ENCODE measurements at regions not wholly inside any gene's neighbourhood (a gene's known extent, or its start where the extent isn't known, plus 50 kb on each side); places are given as distances from the start of the nearest gene placed in this dataset.

GRCh38 chr2:118764855-118765254 is 82.6 kb downstream of the EN1 start:
- 85% methylated on average over 2 of the region's 4 CpGs for WGBS (ENCODE audit: insufficient coverage)
- Histone ChIP-seq H3K9me3 (ENCODE audit: control insufficient read depth, insufficient read depth, low read length) (no peaks in the 10 kb centered on the region), H3K27me3 (ENCODE audit: control insufficient read depth, insufficient read depth, low read length) (peaks cover 6% of the 10 kb centered on the region)

GRCh38 chr2:118763797-118764196 is 83.7 kb downstream of the EN1 start:
- no peak for DNase-seq (ENCODE audit: low read depth in 4 of 6, low spot score in 6 of 6)
- WGBS (ENCODE audit: insufficient coverage): 39% methylated on average over 10 of the region's 12 CpGs
- Histone ChIP-seq H3K27ac (ENCODE audit: low read depth, low read length) (no peak overlapping the region), H3K4me1 (ENCODE audit: control insufficient read depth, insufficient read depth, low read length) (peaks cover 3% of the 10 kb centered on the region), H3K9me3 (ENCODE audit: control insufficient read depth, insufficient read depth, low read length) (no peaks in the 10 kb centered on the region), H3K36me3 (ENCODE audit: control insufficient read depth, insufficient read depth, low read length) (no peaks in the 10 kb centered on the region), H3K4me3 (ENCODE audit: low read depth, low read length) (no peak overlapping the region), H3K27me3 (ENCODE audit: control insufficient read depth, insufficient read depth, low read length) (peaks cover 6% of the 10 kb centered on the region)

More at GRCh38 chr2:118764855-118765254, 82.6 kb downstream of the EN1 start:
- DNase-seq (ENCODE audit: low read depth in 4 of 6, low spot score in 6 of 6): peak in 1 of 6 donors; percentile 52
- Histone ChIP-seq H3K4me3 (ENCODE audit: low read depth, low read length) (no peak overlapping the region), H3K36me3 (ENCODE audit: control insufficient read depth, insufficient read depth, low read length) (no peaks in the 10 kb centered on the region), H3K27ac (ENCODE audit: low read depth, low read length) (no peak overlapping the region), H3K4me1 (ENCODE audit: control insufficient read depth, insufficient read depth, low read length) (peaks cover 3% of the 10 kb centered on the region)

- WGBS (ENCODE audit: insufficient coverage): no CpG with 5 or more reads among the region's 3 CpGs
- H3K36me3 ChIP-seq (ENCODE audit: control insufficient read depth, insufficient read depth, low read length): no peaks in the 10 kb centered on the region
- DNase-seq (ENCODE audit: low read depth in 4 of 6, low spot score in 6 of 6): no peak
- no peak overlapping the region for H3K27ac ChIP-seq (ENCODE audit: low read depth, low read length)
- H3K9me3 ChIP-seq (ENCODE audit: control insufficient read depth, insufficient read depth, low read length): no peaks in the 10 kb centered on the region
- H3K4me1 ChIP-seq (ENCODE audit: control insufficient read depth, insufficient read depth, low read length): peaks cover 3% of the 10 kb centered on the region
- H3K27me3 ChIP-seq (ENCODE audit: control insufficient read depth, insufficient read depth, low read length): peaks cover 6% of the 10 kb centered on the region
- no peak overlapping the region for H3K4me3 ChIP-seq (ENCODE audit: low read depth, low read length)
These were observed 85.2 kb downstream of the EN1 start for GRCh38 chr2:118762290-118762689.

- 71% methylated on average over 4 of the region's 6 CpGs for WGBS (ENCODE audit: insufficient coverage)
- no peak for DNase-seq (ENCODE audit: low read depth in 4 of 6, low spot score in 6 of 6)
- H3K4me1 ChIP-seq (ENCODE audit: control insufficient read depth, insufficient read depth, low read length): peaks cover 3% of the 10 kb centered on the region
- no peaks in the 10 kb centered on the region for H3K36me3 ChIP-seq (ENCODE audit: control insufficient read depth, insufficient read depth, low read length)
- H3K4me3 ChIP-seq (ENCODE audit: low read depth, low read length): no peak overlapping the region
- no peaks in the 10 kb centered on the region for H3K9me3 ChIP-seq (ENCODE audit: control insufficient read depth, insufficient read depth, low read length)
- H3K27ac ChIP-seq (ENCODE audit: low read depth, low read length): no peak overlapping the region
- peaks cover 6% of the 10 kb centered on the region for H3K27me3 ChIP-seq (ENCODE audit: control insufficient read depth, insufficient read depth, low read length)
These were observed 85.7 kb downstream of the EN1 start for GRCh38 chr2:118761771-118762170.

- Histone ChIP-seq H3K4me3 (ENCODE audit: low read depth, low read length) (no peak overlapping the region), H3K27ac (ENCODE audit: low read depth, low read length) (no peak overlapping the region), H3K4me1 (ENCODE audit: control insufficient read depth, insufficient read depth, low read length) (no peaks in the 10 kb centered on the region), H3K9me3 (ENCODE audit: control insufficient read depth, insufficient read depth, low read length) (no peaks in the 10 kb centered on the region), H3K36me3 (ENCODE audit: control insufficient read depth, insufficient read depth, low read length) (no peaks in the 10 kb centered on the region), H3K27me3 (ENCODE audit: control insufficient read depth, insufficient read depth, low read length) (no peaks in the 10 kb centered on the region)
- no CpG with 5 or more reads among the region's 2 CpGs for WGBS (ENCODE audit: insufficient coverage)
- peak in 1 of 6 donors; percentile 37 for DNase-seq (ENCODE audit: low read depth in 4 of 6, low spot score in 6 of 6)
These were observed 91.5 kb downstream of the EN1 start for GRCh38 chr2:118755901-118756300.

GRCh38 chr2:118755384-118755783 is 92.1 kb downstream of the EN1 start:
- DNase-seq (ENCODE audit: low read depth in 4 of 6, low spot score in 6 of 6): no peak
- Histone ChIP-seq H3K4me1 (ENCODE audit: control insufficient read depth, insufficient read depth, low read length) (no peaks in the 10 kb centered on the region), H3K4me3 (ENCODE audit: low read depth, low read length) (no peak overlapping the region), H3K36me3 (ENCODE audit: control insufficient read depth, insufficient read depth, low read length) (no peaks in the 10 kb centered on the region), H3K9me3 (ENCODE audit: control insufficient read depth, insufficient read depth, low read length) (no peaks in the 10 kb centered on the region), H3K27me3 (ENCODE audit: control insufficient read depth, insufficient read depth, low read length) (no peaks in the 10 kb centered on the region), H3K27ac (ENCODE audit: low read depth, low read length) (no peak overlapping the region)
- 86% methylated on average over 2 of the region's 2 CpGs for WGBS (ENCODE audit: insufficient coverage)

GRCh38 chr2:118752762-118753429 is 94.6 kb downstream of the EN1 start:
- Histone ChIP-seq H3K4me1 (ENCODE audit: control insufficient read depth, insufficient read depth, low read length) (no peaks in the 10 kb centered on the region), H3K27me3 (ENCODE audit: control insufficient read depth, insufficient read depth, low read length) (no peaks in the 10 kb centered on the region), H3K4me3 (ENCODE audit: low read depth, low read length) (no peak overlapping the region), H3K36me3 (ENCODE audit: control insufficient read depth, insufficient read depth, low read length) (no peaks in the 10 kb centered on the region), H3K9me3 (ENCODE audit: control insufficient read depth, insufficient read depth, low read length) (no peaks in the 10 kb centered on the region), H3K27ac (ENCODE audit: low read depth, low read length) (no peak overlapping the region)
- DNase-seq (ENCODE audit: low read depth in 4 of 6, low spot score in 6 of 6): no peak
- 73% methylated on average over 16 of the region's 16 CpGs for WGBS (ENCODE audit: insufficient coverage)

GRCh38 chr2:118750959-118751565 is 96.4 kb downstream of the EN1 start:
- Histone ChIP-seq H3K4me3 (ENCODE audit: low read depth, low read length) (no peak overlapping the region), H3K4me1 (ENCODE audit: control insufficient read depth, insufficient read depth, low read length) (no peaks in the 10 kb centered on the region), H3K9me3 (ENCODE audit: control insufficient read depth, insufficient read depth, low read length) (no peaks in the 10 kb centered on the region), H3K27me3 (ENCODE audit: control insufficient read depth, insufficient read depth, low read length) (no peaks in the 10 kb centered on the region), H3K27ac (ENCODE audit: low read depth, low read length) (no peak overlapping the region), H3K36me3 (ENCODE audit: control insufficient read depth, insufficient read depth, low read length) (no peaks in the 10 kb centered on the region)
- WGBS (ENCODE audit: insufficient coverage): 88% methylated on average over 1 of the region's 3 CpGs
- no peak for DNase-seq (ENCODE audit: low read depth in 4 of 6, low spot score in 6 of 6)

- Histone ChIP-seq H3K4me1 (ENCODE audit: control insufficient read depth, insufficient read depth, low read length) (no peaks in the 10 kb centered on the region), H3K27ac (ENCODE audit: low read depth, low read length) (no peak overlapping the region), H3K4me3 (ENCODE audit: low read depth, low read length) (no peak overlapping the region), H3K9me3 (ENCODE audit: control insufficient read depth, insufficient read depth, low read length) (peaks cover 8% of the 10 kb centered on the region), H3K36me3 (ENCODE audit: control insufficient read depth, insufficient read depth, low read length) (no peaks in the 10 kb centered on the region), H3K27me3 (ENCODE audit: control insufficient read depth, insufficient read depth, low read length) (no peaks in the 10 kb centered on the region)
- 100% methylated on average over 2 of the region's 3 CpGs for WGBS (ENCODE audit: insufficient coverage)
- DNase-seq (ENCODE audit: low read depth in 4 of 6, low spot score in 6 of 6): no peak
These were observed 99.1 kb downstream of the EN1 start for GRCh38 chr2:118748245-118748885.

GRCh38 chr2:118747637-118748036 is 99.8 kb downstream of the EN1 start:
- Histone ChIP-seq H3K27me3 (ENCODE audit: control insufficient read depth, insufficient read depth, low read length) (no peaks in the 10 kb centered on the region), H3K4me3 (ENCODE audit: low read depth, low read length) (no peak overlapping the region), H3K27ac (ENCODE audit: low read depth, low read length) (no peak overlapping the region), H3K36me3 (ENCODE audit: control insufficient read depth, insufficient read depth, low read length) (no peaks in the 10 kb centered on the region), H3K9me3 (ENCODE audit: control insufficient read depth, insufficient read depth, low read length) (peaks cover 8% of the 10 kb centered on the region), H3K4me1 (ENCODE audit: control insufficient read depth, insufficient read depth, low read length) (no peaks in the 10 kb centered on the region)
- DNase-seq (ENCODE audit: low read depth in 4 of 6, low spot score in 6 of 6): no peak
